HG02759 (cell line): ENCODE measurements at regions not wholly inside any gene's neighbourhood (a gene's known extent, or its start where the extent isn't known, plus 50 kb on each side); places are given as distances from the start of the nearest gene placed in this dataset.
"Not testable (repeated sequence)": the region's sequence is repeated elsewhere in the genome, so short reads cannot be mapped to it uniquely, and the experiment has no call there.

ENCODE experiments used
- ATAC-seq: cut with Tn5 transposase; IDR thresholded peaks from one replicate; pipeline ENCODE4 v1.9.1; 2021; ENCODE audit warnings: mild to moderate bottlenecking, moderate library complexity; ENCODE audit not compliant: unreplicated experiment

GRCh38 chr7:52406808-52407207 lies 628.6 kb upstream of the POM121L12 start:
- ATAC-seq, result no peak

GRCh38 chr7:52382731-52383130 lies 652.7 kb upstream of the POM121L12 start:
- ATAC-seq, result no peak

- no peak for ATAC-seq
These were observed 665.5 kb upstream of the POM121L12 start for GRCh38 chr7:52369922-52370321.

- ATAC-seq, result no peak
These were observed 670.1 kb upstream of the POM121L12 start for GRCh38 chr7:52365349-52365748.

- ATAC-seq, result no peak
These were observed 672.9 kb upstream of the POM121L12 start for GRCh38 chr7:52362521-52362920.

- no peak for ATAC-seq
These were observed 674.9 kb upstream of the POM121L12 start for GRCh38 chr7:52360541-52360940.

GRCh38 chr7:52355053-52355452 lies 680.4 kb upstream of the POM121L12 start:
- no peak for ATAC-seq

GRCh38 chr7:52352013-52352981 lies 683.1 kb upstream of the POM121L12 start:
- no peak for ATAC-seq

GRCh38 chr7:52344015-52344414 lies 691.4 kb upstream of the POM121L12 start:
- ATAC-seq, result no peak

GRCh38 chr7:52340067-52340466 lies 695.4 kb upstream of the POM121L12 start:
- ATAC-seq, result no peak

- not testable (repeated sequence) for ATAC-seq
These were observed 707.1 kb upstream of the POM121L12 start for GRCh38 chr7:52328328-52328727.

- ATAC-seq, result peak; percentile 52
These were observed 710.2 kb upstream of the POM121L12 start for GRCh38 chr7:52325237-52325636.

- ATAC-seq, result no peak
These were observed 712.2 kb upstream of the POM121L12 start for GRCh38 chr7:52323202-52323746.

GRCh38 chr7:52320610-52321009 lies 714.8 kb upstream of the POM121L12 start:
- no peak for ATAC-seq

GRCh38 chr7:52317921-52318320 lies 717.5 kb upstream of the POM121L12 start:
- ATAC-seq, result no peak

GRCh38 chr7:52311886-52312285 lies 723.5 kb upstream of the POM121L12 start:
- no peak for ATAC-seq

GRCh38 chr7:52309631-52310030 lies 725.8 kb upstream of the POM121L12 start:
- ATAC-seq, result no peak

GRCh38 chr7:52302765-52303520 lies 732.5 kb upstream of the POM121L12 start:
- ATAC-seq, result no peak

- no peak for ATAC-seq
These were observed 738.3 kb upstream of the POM121L12 start for GRCh38 chr7:52297128-52297527.

GRCh38 chr7:52294942-52295341 lies 740.5 kb upstream of the POM121L12 start:
- ATAC-seq, result no peak

- ATAC-seq, result no peak
These were observed 746.2 kb upstream of the POM121L12 start for GRCh38 chr7:52289247-52289646.

- no peak for ATAC-seq
These were observed 747.7 kb upstream of the POM121L12 start for GRCh38 chr7:52287698-52288097.
